Activated naive CD8-positive, alpha-beta T cell treated with anti-CD3 and anti-CD28 coated beads, Interleukin-2, amount 50 U/mL, for 24 hours (primary cell): ENCODE measurements at regions not wholly inside any gene's neighbourhood (a gene's known extent, or its start where the extent isn't known, plus 50 kb on each side); places are given as distances from the start of the nearest gene placed in this dataset.

Source experiments
- ATAC-seq: fragments of 150-1000 bp; cut with Tn5 transposase; one replicate; pipeline ENCODE4 v1.10.0; 2021
- DNase-seq: peaks from one replicate; pipeline ENCODE4 v3.0.0; 2021
- H3K27ac Mint-ChIP-seq: one replicate; pipeline ENCODE4 v1.8.0; 2021; ENCODE audit warnings: mild to moderate bottlenecking, mixed read lengths
- H3K27me3 Mint-ChIP-seq: one replicate; pipeline ENCODE4 v1.8.0; 2021; ENCODE audit warnings: mixed read lengths
- H3K36me3 Mint-ChIP-seq: one replicate; pipeline ENCODE4 v1.8.0; 2021; ENCODE audit warnings: low read depth, mixed read lengths
- H3K4me1 Mint-ChIP-seq: one replicate; pipeline ENCODE4 v1.8.0; 2021; ENCODE audit warnings: mixed read lengths
- H3K4me3 Mint-ChIP-seq: one replicate; pipeline ENCODE4 v1.8.0; 2021; ENCODE audit warnings: mild to moderate bottlenecking, moderate library complexity, mixed read lengths
- H3K9me3 Mint-ChIP-seq: one replicate; pipeline ENCODE4 v1.8.0; 2021; ENCODE audit warnings: mixed read lengths

GRCh38 chr6:7468382-7469081 lies 72.9 kb upstream of the DSP start:
- Mint-ChIP-seq H3K4me1 (peaks cover 8% of the 10 kb centered on the region), H3K4me3 (no peak overlapping the region), H3K9me3 (no peaks in the 10 kb centered on the region), H3K36me3 (no peaks in the 10 kb centered on the region), H3K27me3 (peaks cover 9% of the 10 kb centered on the region), H3K27ac (no peak overlapping the region)
- DNase-seq (peak; percentile 6), ATAC-seq (peak; percentile 61)

- Mint-ChIP-seq H3K4me1 (peaks cover 8% of the 10 kb centered on the region), H3K36me3 (no peaks in the 10 kb centered on the region), H3K27me3 (peaks cover 9% of the 10 kb centered on the region), H3K9me3 (no peaks in the 10 kb centered on the region), H3K27ac (no peak overlapping the region), H3K4me3 (no peak overlapping the region)
- ATAC-seq (no peak), DNase-seq (no peak)
These were observed 71.8 kb upstream of the DSP start for GRCh38 chr6:7469696-7470095.

GRCh38 chr6:7471171-7471570 lies 70.3 kb upstream of the DSP start:
- Mint-ChIP-seq H3K36me3 (no peaks in the 10 kb centered on the region), H3K27ac (no peak overlapping the region), H3K9me3 (no peaks in the 10 kb centered on the region), H3K27me3 (peaks cover 9% of the 10 kb centered on the region), H3K4me1 (peaks cover 8% of the 10 kb centered on the region), H3K4me3 (no peak overlapping the region)
- ATAC-seq (no peak), DNase-seq (no peak)

- no peak for DNase-seq
- Mint-ChIP-seq H3K27me3 (peaks cover 4% of the 10 kb centered on the region), H3K36me3 (no peaks in the 10 kb centered on the region), H3K27ac (no peak overlapping the region), H3K4me1 (no peaks in the 10 kb centered on the region), H3K4me3 (no peak overlapping the region), H3K9me3 (no peaks in the 10 kb centered on the region)
- ATAC-seq: no peak
These were observed 67.4 kb upstream of the DSP start for GRCh38 chr6:7473805-7474719.

GRCh38 chr6:7475081-7475480 lies 66.4 kb upstream of the DSP start:
- ATAC-seq: no peak
- no peaks in the 10 kb centered on the region for H3K36me3 Mint-ChIP-seq

GRCh38 chr6:7479801-7480266 lies 61.6 kb upstream of the DSP start:
- no peak overlapping the region for H3K4me3 Mint-ChIP-seq
- H3K36me3 Mint-ChIP-seq: no peaks in the 10 kb centered on the region
- H3K9me3 Mint-ChIP-seq: no peaks in the 10 kb centered on the region
- ATAC-seq: no peak
- DNase-seq: no peak
- H3K27ac Mint-ChIP-seq: no peak overlapping the region
- H3K27me3 Mint-ChIP-seq: no peaks in the 10 kb centered on the region
- H3K4me1 Mint-ChIP-seq: no peaks in the 10 kb centered on the region

More at GRCh38 chr6:7475081-7475480, 66.4 kb upstream of the DSP start:
- H3K9me3 Mint-ChIP-seq: no peaks in the 10 kb centered on the region
- H3K4me1 Mint-ChIP-seq: no peaks in the 10 kb centered on the region
- H3K27ac Mint-ChIP-seq: no peak overlapping the region
- H3K4me3 Mint-ChIP-seq: no peak overlapping the region
- DNase-seq: no peak
- H3K27me3 Mint-ChIP-seq: no peaks in the 10 kb centered on the region

GRCh38 chr6:7484666-7485065 lies 56.8 kb upstream of the DSP start:
- Mint-ChIP-seq H3K9me3 (no peaks in the 10 kb centered on the region), H3K27ac (no peak overlapping the region), H3K36me3 (no peaks in the 10 kb centered on the region), H3K4me3 (no peak overlapping the region), H3K27me3 (peaks cover 4% of the 10 kb centered on the region), H3K4me1 (no peaks in the 10 kb centered on the region)
- no peak for ATAC-seq
- no peak for DNase-seq

- no peaks in the 10 kb centered on the region for H3K4me1 Mint-ChIP-seq
- H3K9me3 Mint-ChIP-seq: no peaks in the 10 kb centered on the region
- ATAC-seq (no peak), DNase-seq (no peak)
- H3K27me3 Mint-ChIP-seq: peaks cover 4% of the 10 kb centered on the region
- H3K27ac Mint-ChIP-seq: no peak overlapping the region
- no peak overlapping the region for H3K4me3 Mint-ChIP-seq
- H3K36me3 Mint-ChIP-seq: no peaks in the 10 kb centered on the region
These were observed 54.5 kb upstream of the DSP start for GRCh38 chr6:7486951-7487350.

GRCh38 chr6:7488494-7488893 lies 53.0 kb upstream of the DSP start:
- DNase-seq (no peak), ATAC-seq (no peak)
- peaks cover 7% of the 10 kb centered on the region for H3K27me3 Mint-ChIP-seq
- H3K4me3 Mint-ChIP-seq: no peak overlapping the region
- no peak overlapping the region for H3K27ac Mint-ChIP-seq
- H3K36me3 Mint-ChIP-seq: no peaks in the 10 kb centered on the region
- H3K4me1 Mint-ChIP-seq: no peaks in the 10 kb centered on the region
- no peaks in the 10 kb centered on the region for H3K9me3 Mint-ChIP-seq

GRCh38 chr6:7489376-7489775 lies 52.1 kb upstream of the DSP start:
- Mint-ChIP-seq H3K9me3 (no peaks in the 10 kb centered on the region), H3K36me3 (no peaks in the 10 kb centered on the region), H3K27me3 (peaks cover 13% of the 10 kb centered on the region), H3K27ac (no peak overlapping the region), H3K4me1 (no peaks in the 10 kb centered on the region), H3K4me3 (no peak overlapping the region)
- DNase-seq (no peak), ATAC-seq (no peak)
